HG02870 (cell line): ENCODE measurements at regions not wholly inside any gene's neighbourhood (a gene's known extent, or its start where the extent isn't known, plus 50 kb on each side); places are given as distances from the start of the nearest gene placed in this dataset.
"Not testable (repeated sequence)": the region's sequence is repeated elsewhere in the genome, so short reads cannot be mapped to it uniquely, and the experiment has no call there.

Experiments
- ATAC-seq: cut with Tn5 transposase; IDR thresholded peaks from one replicate; pipeline ENCODE4 v1.9.1; 2021; ENCODE audit warnings: mild to moderate bottlenecking, moderate library complexity; ENCODE audit not compliant: unreplicated experiment

DNA sequence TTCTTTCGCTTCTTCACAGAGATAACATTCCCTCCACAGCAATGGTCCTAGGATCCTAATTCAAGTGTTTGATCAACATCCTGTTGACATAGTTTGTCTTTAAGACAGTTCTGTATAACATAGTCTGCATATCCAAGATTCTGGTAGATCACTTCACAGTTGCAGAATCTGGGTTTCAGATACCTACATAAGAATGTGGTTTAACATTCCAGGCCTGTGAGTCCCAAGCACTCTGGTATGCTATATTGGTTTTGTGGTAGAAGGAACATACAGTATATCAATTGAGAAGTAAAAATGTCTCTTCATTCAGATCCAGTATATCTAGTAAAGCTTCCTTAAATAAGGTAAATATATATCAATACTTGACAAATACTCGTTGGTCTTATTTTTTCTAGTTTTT is 914.2 kb upstream of the CDH6 start:
- ATAC-seq, result no peak

DNA sequence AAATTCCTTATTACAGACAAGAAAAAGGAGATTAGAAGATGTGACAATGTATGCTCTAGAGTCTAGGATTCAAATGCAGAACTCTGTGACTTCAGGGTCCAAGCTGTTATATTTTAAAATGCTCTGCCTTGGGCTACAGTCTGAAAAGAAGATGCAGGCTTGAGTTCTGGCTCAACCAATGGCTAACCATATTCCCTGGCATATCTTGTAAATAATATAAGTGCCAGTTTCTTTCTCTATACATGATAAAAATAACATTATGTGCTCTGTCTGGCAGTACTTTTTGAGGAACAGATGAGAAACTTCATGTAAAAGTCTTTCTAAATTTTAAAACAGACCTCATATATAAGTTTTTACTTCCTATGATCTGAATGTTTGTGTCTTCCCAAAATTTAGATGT is 926.5 kb upstream of the CDH6 start:
- no peak for ATAC-seq

DNA sequence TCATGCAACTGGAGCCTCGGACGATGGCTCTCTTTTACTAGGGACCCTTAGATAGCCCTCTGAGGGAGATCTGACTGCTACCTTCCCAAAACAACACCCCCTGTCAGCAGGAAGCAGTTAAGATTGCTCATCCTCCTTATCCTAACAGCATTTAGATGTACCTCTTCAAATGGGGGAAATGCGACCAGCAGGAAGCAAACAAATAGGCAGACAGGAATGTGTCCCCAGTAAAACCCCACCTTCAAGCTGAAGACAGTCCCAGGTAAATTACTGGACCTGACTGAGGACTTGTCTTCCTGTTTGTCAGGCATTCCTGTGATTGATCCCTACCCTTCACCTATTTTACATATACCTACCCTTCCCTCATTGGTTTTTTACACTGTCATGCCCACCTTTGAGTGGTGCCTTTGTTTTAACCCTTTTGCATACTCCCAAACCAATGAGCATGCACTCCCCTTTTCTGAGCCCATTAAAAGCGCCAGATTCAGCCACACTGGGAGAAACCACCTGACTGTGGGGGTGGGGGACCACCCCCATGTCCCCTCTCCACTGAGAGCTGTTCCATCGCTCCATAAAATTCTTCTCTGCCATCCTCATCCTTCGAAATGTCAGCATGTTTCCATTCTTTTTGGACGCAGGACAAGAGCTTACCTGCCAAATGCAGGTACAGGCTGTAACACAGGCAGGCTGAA is 954.0 kb upstream of the CDH6 start:
- ATAC-seq, result no peak

DNA sequence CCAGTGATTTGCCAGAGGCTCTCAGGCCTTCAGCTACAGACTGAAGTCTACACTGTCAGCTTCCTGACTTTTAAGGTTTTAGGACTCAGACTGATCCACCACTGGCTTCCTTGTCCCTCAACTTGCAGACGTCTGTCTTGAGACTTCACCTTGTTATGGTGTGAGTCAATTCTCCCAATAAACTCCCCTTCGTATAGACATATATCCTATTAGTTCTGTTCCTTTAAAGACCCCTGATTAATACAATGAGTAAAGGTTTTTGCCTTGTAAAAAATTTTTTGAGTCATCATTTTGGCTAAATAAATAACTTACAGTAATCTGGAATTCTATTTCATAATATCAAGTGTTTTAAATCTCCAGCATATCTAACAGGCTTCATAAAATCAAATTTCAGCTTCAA is 956.3 kb upstream of the CDH6 start:
- ATAC-seq, result no peak

DNA sequence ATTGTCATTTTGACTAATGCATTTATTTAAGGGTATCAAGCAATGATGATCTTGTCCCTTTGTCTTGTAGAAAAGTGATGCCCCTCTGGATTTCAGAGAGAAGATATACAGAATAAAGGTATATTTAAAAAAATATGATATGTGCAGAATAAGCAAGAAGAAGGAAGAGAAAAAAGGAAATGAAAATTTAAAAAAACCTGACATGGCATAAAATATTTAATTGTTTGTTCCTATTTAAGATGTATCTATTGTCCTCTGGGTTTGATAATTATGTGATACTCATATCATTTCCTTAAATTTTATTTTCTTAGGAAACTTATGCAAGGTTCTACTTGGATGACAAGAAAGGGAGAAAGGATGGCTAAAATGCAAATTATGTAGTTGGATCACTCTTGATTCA is 983.7 kb upstream of the CDH6 start:
- no peak for ATAC-seq

DNA sequence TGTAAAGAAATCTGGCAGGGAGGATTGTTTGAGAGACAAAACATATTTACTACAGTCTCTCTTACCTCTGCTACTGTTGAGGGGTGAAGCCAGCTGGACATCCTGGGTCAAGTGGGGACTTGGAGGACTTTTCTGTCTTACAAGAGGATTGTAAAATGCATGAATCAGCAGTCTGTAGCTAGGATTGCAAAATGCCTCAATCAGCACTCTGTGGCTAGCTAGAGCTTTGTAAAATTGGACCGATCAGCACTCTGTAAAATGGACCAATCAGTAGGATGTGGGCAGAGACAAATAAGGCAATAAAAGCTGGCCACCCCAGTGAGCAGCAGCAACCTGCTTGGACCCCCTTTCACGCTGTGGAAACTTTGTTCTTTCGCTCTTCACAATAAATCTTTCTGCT is 995.8 kb upstream of the CDH6 start:
- no peak for ATAC-seq

DNA sequence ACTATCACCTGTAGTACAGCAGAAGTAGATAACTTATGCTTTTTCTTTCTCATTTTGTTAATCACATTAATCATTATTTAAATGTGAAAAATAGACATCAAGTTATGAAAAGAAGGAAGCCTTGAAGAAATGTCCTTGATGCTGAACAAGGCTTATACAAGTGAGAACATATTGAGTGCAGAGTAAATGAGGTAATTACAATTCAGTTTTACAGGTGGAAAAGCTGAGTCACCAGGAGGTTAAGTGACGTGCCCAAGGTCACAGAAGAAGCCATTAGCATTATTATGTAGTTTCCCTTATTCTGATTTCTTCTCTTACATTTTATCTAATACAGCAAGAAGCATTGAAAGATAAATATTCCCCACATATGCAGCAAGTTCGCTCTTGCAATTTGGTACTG is 998.5 kb upstream of the CDH6 start:
- no peak for ATAC-seq

DNA sequence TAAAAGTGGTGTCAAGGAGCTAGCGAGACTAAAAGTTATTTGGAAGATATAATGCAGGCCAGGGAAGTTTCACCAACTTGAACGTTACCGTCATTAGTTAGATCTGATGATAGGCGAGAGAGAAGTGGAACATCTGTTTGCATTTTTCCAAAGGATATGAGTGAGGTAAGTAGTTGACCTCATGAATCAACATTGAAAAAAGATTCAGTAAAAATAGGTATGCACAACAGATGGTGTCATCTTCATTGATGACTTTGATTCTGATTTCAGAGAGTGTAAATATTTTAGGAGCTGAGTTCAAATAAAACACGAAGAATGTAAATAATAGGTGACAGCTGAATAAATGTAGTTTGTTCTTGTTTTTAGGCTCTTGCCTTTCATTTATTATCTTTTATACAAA is 998.9 kb upstream of the CDH6 start:
- no peak for ATAC-seq

DNA sequence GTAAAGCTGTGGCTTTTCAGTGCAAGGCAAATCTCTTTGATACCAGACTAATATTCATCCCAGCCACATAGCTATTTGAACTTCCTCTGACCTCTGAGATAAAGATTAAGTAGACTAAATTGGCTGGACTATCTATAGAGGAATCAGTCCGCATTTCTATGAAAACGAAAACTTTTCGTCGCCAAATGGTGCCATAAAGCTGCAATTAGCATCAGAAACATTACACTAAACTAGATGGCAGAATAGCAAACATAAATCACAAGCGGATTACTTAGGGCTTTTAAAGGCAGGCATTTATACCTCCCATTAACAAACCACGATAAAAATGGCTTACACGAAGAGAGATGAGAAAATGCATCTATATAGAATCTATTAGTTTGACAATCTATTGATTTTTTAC is 1009.7 kb upstream of the CDH6 start:
- ATAC-seq, result no peak

DNA sequence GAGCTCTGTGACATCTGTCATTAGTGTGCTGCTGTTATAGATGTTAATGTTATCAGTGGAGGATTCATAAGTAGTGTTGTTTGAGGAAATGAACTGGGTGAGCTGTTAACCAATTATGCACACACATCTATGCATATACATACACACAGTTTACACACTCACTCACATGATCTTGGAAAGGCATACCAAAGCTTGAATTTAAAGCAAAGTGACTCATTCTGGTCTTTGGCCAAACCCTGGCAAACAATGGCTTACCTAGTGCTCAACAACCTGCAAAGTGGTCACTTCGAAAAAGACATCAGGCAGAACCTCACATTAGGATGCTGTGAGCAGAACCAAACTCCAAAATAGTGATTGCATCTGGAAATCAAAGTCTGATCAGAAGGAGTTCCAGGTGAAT is 1037.3 kb upstream of the CDH6 start:
- no peak for ATAC-seq

DNA sequence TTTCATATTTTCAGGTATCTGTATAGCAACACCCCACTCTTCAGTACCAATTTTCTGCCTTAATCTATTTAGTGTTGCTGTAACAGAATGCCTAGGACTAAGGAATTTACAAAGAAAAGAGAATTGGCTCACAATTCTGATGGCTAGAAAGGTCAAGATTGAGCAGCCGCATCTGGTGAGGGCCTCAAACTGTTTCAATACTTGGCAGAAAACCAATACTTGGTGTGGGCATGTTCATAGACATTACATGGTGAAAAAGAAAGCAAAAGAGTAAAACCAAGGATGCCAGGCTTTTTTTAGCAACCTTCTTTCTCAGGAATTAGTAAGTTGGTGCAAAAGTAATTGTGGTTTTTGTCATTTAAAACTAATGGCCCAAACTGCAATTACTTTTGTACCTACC is 1041.1 kb upstream of the CDH6 start:
- no peak for ATAC-seq

DNA sequence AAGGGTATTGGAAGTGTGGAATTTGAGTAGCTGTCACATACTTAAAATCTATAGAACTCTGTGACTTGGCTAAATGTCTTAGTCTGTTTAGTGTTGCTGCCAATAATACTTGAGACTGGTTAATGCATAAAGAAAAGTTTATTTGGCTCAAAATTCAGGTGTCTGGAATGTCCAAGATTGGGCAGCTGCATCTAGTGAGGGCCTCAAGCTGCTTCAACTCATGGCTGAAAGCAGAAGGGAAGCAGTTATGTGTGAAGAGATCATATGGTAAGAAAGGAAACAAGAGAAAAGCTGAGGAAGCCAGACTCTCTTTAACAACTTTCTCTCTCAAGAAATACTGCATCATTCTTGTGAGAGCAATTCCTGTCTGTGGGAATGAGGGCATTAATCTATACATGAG is 1043.3 kb upstream of the CDH6 start:
- no peak for ATAC-seq

DNA sequence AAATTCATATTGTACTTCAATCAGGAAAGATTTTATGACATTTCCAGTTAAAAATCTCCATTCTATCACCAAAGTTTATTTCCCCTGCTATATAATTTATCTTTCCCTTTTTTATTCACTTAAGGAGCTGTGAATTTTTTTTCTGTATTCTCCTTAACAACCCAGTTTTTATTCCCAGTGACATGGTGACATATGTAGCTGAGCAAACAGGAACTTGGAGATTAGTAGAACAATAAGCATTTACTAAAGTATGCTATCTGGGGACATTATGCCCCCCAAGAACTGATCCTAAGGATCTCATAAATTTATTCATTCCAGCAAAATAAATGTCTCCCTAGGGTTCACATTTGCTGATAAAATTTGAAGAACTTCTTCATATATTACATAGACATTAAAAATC is 1044.0 kb upstream of the CDH6 start:
- no peak for ATAC-seq

DNA sequence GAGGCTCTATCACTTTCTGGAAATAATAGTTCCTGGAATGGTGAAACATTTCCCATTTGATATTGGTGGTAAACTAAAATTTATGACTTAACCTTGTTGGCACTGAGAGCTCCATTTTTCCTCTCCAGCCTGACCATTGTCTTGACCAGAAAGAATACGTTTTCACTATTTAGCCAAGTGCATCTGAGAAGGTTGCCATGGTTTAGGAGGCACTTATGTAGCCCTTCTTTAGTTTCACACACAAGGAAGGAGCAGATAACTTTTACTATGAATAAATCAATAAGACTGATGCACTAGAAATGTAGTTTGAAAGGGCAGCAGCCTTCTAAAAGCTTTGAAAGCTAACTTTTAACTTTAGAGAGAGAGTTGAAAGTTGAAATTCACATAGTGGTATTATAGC is 1045.5 kb upstream of the CDH6 start:
- no peak for ATAC-seq

DNA sequence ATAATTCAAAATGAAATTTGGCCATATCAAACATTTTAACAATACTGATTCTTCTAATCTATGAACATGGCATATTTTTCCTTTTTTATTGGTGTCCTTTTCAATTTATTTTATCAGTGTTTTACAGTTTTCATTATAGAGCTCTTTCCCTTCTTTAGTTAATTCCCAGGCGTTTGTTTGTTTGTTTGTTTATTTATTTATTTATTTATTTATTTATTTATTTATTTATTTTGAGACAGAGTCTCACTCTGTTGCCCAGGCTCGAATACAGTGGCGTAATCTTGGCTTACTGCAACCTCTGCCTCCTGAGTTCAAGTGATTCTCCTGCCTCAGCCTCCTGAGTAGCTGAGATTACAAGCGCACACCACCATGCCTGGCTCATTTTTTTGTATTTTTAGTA is 1049.4 kb upstream of the CDH6 start:
- not testable (repeated sequence) for ATAC-seq

DNA sequence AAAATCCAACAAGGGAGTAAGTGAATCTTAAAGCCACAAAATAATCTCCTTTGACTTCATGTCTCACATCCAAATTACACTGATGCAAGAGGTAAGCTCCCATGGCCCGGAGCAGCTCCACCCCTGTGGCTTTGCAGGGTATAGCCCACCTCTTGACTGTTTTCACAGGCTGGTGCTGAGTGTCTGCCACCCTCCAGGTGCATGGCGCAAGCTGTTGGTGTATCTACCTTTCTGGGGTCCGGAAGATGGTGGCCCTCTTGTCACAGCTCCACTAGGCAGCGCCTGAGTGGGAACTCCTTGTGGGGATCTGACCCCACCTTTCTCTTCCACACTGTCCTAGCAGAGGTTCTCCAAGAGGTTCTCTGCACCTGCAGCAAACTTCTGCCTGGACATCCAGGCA is 1051.1 kb upstream of the CDH6 start:
- ATAC-seq, result no peak

DNA sequence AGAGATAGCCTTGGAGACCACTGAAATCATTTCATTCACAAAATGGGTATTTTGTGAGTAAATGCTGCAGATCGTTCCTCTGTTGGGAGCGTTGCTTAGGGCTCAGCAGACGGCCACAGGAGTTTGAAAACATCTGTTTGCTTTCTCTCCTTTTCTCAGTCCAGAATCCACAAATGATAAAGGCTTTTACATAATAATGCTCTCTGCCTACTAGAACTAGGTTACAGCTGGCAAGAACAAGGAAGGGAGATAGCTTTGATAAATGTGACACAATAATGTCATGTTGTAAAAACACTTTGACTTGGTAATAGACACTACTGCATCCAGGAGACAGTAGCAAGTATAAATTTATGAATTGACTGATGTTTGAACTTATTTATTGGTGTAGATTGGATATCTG is 1072.4 kb upstream of the CDH6 start:
- no peak for ATAC-seq

DNA sequence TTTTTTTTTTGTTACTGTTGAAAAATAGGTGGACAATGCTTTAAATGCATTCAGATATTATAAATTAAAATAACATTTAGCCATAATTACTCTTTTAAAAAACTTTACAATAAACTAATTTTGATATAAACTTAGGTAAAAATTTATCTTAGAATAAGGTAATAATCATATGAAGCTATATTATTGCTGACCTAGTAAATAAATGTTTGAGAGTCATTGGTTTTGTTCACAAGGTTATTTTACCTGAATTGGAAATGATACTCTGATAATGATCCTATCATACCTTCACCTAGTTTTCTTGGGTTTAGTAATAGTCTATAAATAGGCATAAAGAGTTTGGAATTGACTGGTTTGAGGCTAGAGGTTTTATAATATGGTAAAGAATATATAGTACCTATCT is 1076.4 kb upstream of the CDH6 start:
- no peak for ATAC-seq

DNA sequence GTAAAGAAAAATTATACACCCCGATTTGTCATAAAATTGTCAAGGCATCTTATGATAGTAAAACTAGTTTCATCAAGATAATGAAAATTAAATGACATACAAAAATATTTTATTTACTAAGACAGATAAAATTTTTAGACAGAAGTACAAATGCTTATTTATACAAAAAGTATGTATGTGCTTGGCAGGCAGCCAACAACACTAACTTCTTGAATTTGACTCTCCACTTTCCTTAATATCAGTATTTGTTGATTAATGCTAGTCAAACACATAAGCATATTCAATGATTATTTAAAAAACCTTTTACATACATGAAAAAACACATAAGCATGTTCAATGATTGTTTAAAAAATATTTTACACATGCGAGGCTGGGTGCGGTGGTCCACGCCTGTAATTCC is 1079.9 kb upstream of the CDH6 start:
- ATAC-seq, result no peak

DNA sequence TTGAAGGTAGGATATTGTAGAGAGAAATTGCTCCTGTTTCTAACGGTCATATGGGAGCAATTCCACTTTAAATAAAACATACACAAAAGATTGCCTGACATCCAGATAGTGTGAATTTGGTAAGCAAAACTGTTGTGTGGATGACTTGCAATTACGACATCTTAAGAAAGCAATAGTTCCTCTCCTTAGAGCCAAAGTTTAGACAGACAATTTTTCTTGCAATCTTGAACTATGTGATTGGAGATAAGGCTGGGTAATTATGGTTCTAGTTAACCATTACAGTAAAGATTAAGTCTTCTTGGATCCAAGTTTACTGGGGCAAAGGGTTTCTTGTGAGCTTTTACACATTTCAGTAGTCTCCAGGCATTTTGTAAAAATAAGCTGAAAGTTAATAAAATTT is 1080.6 kb upstream of the CDH6 start:
- ATAC-seq, result no peak

DNA sequence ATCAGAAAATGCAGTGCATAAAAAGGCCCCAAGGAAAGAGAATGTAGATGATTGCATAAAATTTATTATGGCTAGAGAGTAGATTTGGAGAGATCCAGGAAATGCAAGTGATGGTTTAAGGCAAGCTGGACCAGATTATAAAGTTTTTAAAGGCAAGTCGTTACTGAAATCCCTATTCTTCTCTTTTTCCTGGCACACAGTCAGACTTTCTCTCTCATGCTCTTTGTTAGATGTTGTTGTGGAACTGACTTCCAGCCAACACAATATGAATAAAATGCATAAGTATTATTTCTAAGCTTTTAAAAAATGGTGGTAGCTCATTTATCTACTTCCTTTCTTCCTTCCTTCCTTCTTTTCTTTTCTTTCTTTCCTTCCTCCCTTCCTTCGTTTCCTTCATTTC is 1085.4 kb upstream of the CDH6 start:
- no peak for ATAC-seq

DNA sequence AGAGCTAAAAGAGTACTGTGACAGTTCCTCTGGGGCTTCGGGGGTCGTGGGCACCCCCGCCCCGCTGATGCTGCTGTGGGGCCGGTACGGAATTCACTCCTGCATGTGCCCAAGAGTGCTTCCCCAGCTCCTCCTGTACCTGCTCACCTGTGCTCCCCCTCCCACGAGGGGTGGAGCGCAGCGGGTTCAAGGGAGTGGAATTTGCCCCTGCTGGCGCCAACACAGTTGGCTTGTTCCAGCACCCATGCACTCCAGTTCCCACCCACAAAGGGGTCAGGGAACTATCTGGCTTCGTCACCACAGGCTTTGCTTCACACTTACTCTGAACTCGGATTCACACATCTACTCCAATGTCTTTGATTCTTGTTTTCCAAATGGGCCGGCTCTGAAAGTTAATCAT is 1086.9 kb upstream of the CDH6 start:
- ATAC-seq, result no peak

DNA sequence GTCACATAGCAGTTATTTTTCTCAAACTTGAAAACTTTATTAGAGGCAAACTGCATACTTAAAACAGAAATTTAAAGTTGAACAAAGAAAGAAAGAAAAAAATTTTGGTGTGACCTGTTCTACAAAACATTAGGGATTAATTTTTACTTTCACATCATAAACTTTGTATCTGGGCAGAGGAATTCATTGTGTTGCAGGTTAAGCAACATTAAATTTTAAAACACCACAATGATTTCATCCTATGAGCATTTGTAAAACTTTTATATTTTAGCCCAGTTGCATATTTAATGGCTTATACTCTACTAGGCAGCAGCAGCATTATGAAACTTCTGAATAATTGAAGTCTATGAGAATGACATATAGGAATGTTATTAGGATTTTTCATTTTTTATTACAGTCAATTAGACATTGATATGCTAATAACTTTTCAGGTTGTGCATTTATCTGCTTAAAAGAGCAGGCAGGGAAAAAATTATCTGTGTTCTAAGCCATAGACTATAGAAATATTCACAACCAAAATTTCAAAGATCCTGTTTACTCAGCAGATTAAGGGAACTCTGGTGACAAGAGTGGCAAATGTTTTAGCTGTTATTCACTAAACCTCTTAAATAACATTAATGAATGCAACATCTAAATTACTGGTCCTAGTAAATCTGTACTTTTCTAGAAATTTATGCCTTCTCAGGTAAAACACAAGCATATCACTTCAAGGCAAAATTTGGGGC is 1088.5 kb upstream of the CDH6 start:
- no peak for ATAC-seq
